SK-N-SH treated with all-trans-retinoic acid at 6 μM for 48 hours (cell line): ENCODE measurements at regions not wholly inside any gene's neighbourhood (a gene's known extent, or its start where the extent isn't known, plus 50 kb on each side); places are given as distances from the start of the nearest gene placed in this dataset.

Experiments used
- ATAC-seq: fragments of 200-7000 bp; cut with Tn5 transposase; 3 replicates; pipeline ENCODE4 v1.9.1; 2020; ENCODE audit warnings: mild to moderate bottlenecking, moderate library complexity
- ARNTL ChIP-seq: fragments of 450-650 bp; formaldehyde crosslinking; IDR thresholded peaks from 2 replicates; pipeline ENCODE4 v1.5.0; 2020; ENCODE audit warnings: low read depth, mild to moderate bottlenecking, moderate library complexity, borderline replicate concordance
- BACH2 ChIP-seq: fragments of 250-450 bp; sonication (Bioruptor Pico); IDR thresholded peaks from 2 replicates; pipeline ENCODE4 v1.9.0; 2021; ENCODE audit warnings: mild to moderate bottlenecking, borderline replicate concordance
- CREB5 ChIP-seq: fragments of 250-450 bp; sonication (Bioruptor Pico); IDR thresholded peaks from 2 replicates; pipeline ENCODE4 v1.5.1; 2020; ENCODE audit warnings: low read depth, mild to moderate bottlenecking, moderate library complexity
- CSDC2 ChIP-seq: fragments of 250-450 bp; sonication (Bioruptor Pico); IDR thresholded peaks from 2 replicates; pipeline ENCODE4 v1.5.0; 2020; ENCODE audit warnings: mild to moderate bottlenecking, moderate library complexity
- CSRNP3 ChIP-seq: fragments of 250-450 bp; sonication (Bioruptor Pico); IDR thresholded peaks from 2 replicates; pipeline ENCODE4 v1.5.1; 2021; ENCODE audit warnings: mild to moderate bottlenecking, moderate library complexity
- ESRRG ChIP-seq: fragments of 250-450 bp; sonication (Bioruptor Pico); IDR thresholded peaks from 2 replicates; pipeline ENCODE4 v1.6.1; 2021; ENCODE audit warnings: mild to moderate bottlenecking
- GLIS3 ChIP-seq: fragments of 250-450 bp; sonication (Bioruptor Pico); IDR thresholded peaks from 2 replicates; pipeline ENCODE4 v1.5.0; 2020; ENCODE audit warnings: mild to moderate bottlenecking, moderate library complexity
- OSR1 ChIP-seq: fragments of 250-450 bp; sonication (Bioruptor Pico); IDR thresholded peaks from 2 replicates; pipeline ENCODE4 v1.8.0; 2022; ENCODE audit warnings: moderate library complexity, mild to moderate bottlenecking, inconsistent platforms
- PATZ1 ChIP-seq: fragments of 250-450 bp; sonication (Bioruptor Pico); IDR thresholded peaks from 2 replicates; pipeline ENCODE4 v1.8.0; 2020; ENCODE audit warnings: mild to moderate bottlenecking, moderate library complexity, borderline replicate concordance
- POU6F1 ChIP-seq: fragments of 250-450 bp; sonication (Bioruptor Pico); IDR thresholded peaks from 2 replicates; pipeline ENCODE4 v1.8.0; 2021; ENCODE audit warnings: low read depth, mild to moderate bottlenecking, moderate library complexity, borderline replicate concordance
- SNAI2 ChIP-seq: fragments of 250-450 bp; sonication (Bioruptor Pico); IDR thresholded peaks from 2 replicates; pipeline ENCODE4 v1.5.0; 2020; ENCODE audit warnings: mild to moderate bottlenecking, moderate library complexity
- TCF4 ChIP-seq: fragments of 250-450 bp; sonication (Bioruptor Pico); IDR thresholded peaks from 2 replicates; pipeline ENCODE4 v1.8.0; 2021; ENCODE audit warnings: mild to moderate bottlenecking, moderate library complexity, borderline replicate concordance
- TOX ChIP-seq: fragments of 250-450 bp; sonication (Bioruptor Pico); IDR thresholded peaks from 2 replicates; pipeline ENCODE4 v1.8.0; 2021; ENCODE audit warnings: mild to moderate bottlenecking, moderate library complexity, borderline replicate concordance
- TSHZ2 ChIP-seq: fragments of 250-450 bp; sonication (Bioruptor Pico); IDR thresholded peaks from 2 replicates; pipeline ENCODE4 v1.5.0; 2020; ENCODE audit warnings: mild to moderate bottlenecking, moderate library complexity
- ZC3H10 ChIP-seq: fragments of 250-450 bp; sonication (Bioruptor Pico); IDR thresholded peaks from 2 replicates; pipeline ENCODE4 v1.5.1; 2021; ENCODE audit warnings: mild to moderate bottlenecking, moderate library complexity
- ZFP3 ChIP-seq: fragments of 250-450 bp; sonication (Bioruptor Pico); IDR thresholded peaks from 2 replicates; pipeline ENCODE4 v1.5.0; 2020; ENCODE audit warnings: mild to moderate bottlenecking, moderate library complexity
- ZFP30 ChIP-seq: fragments of 450-650 bp; formaldehyde crosslinking; IDR thresholded peaks from 2 replicates; pipeline ENCODE4 v1.5.0; 2022; ENCODE audit warnings: mild to moderate bottlenecking, moderate library complexity
- ZNF565 ChIP-seq: fragments of 450-650 bp; formaldehyde crosslinking; conservative IDR thresholded peaks from 2 replicates; pipeline ENCODE4 v1.5.0; 2020; ENCODE audit warnings: low read depth, mild to moderate bottlenecking, moderate library complexity
- ZNF70 ChIP-seq: fragments of 450-650 bp; formaldehyde crosslinking; IDR thresholded peaks from 2 replicates; pipeline ENCODE4 v1.5.0; 2020; ENCODE audit warnings: mild to moderate bottlenecking, moderate library complexity

GRCh38 chr5:121086671-121087070 lies 622.6 kb downstream of the PRR16 start:
- no peak for TF ChIP-seq PATZ1 (CRISPR knock-in tag)
- TF ChIP-seq POU6F1 (CRISPR knock-in tag), result no peak
- no peak for TF ChIP-seq ZFP30 (CRISPR knock-in tag)
- no peak for TF ChIP-seq CSRNP3
- no peak for TF ChIP-seq ESRRG (CRISPR knock-in tag)
- TF ChIP-seq TCF4 (CRISPR knock-in tag), result no peak
- TF ChIP-seq ARNTL (CRISPR knock-in tag), result no peak
- TF ChIP-seq GLIS3 (CRISPR knock-in tag), result no peak
- no peak for TF ChIP-seq CREB5 (CRISPR knock-in tag)
- no peak for TF ChIP-seq SNAI2 (CRISPR knock-in tag)
- TF ChIP-seq CSDC2 (CRISPR knock-in tag), result no peak
- no peak for TF ChIP-seq ZC3H10 (CRISPR knock-in tag)
- TF ChIP-seq TOX (CRISPR knock-in tag), result no peak
- TF ChIP-seq TSHZ2 (CRISPR knock-in tag), result no peak
- no peak for TF ChIP-seq ZNF70

GRCh38 chr5:121087560-121087959 lies 623.5 kb downstream of the PRR16 start:
- no peak for ATAC-seq
- TF ChIP-seq TCF4 (CRISPR knock-in tag) (no peak), POU6F1 (CRISPR knock-in tag) (no peak), ZC3H10 (CRISPR knock-in tag) (no peak), ARNTL (CRISPR knock-in tag) (no peak), ZFP3 (no peak), CREB5 (CRISPR knock-in tag) (no peak), OSR1 (CRISPR knock-in tag) (no peak), CSDC2 (CRISPR knock-in tag) (no peak), CSRNP3 (no peak), BACH2 (CRISPR knock-in tag) (no peak), ZNF565 (CRISPR knock-in tag) (no peak)

More at GRCh38 chr5:121086671-121087070, 622.6 kb downstream of the PRR16 start:
- ATAC-seq, result no peak
